Fibroblast of lung (primary cell): ENCODE measurements at regions not wholly inside any gene's neighbourhood (a gene's known extent, or its start where the extent isn't known, plus 50 kb on each side); places are given as distances from the start of the nearest gene placed in this dataset.
"Not testable (repeated sequence)": the region's sequence is repeated elsewhere in the genome, so short reads cannot be mapped to it uniquely, and the experiment has no call there.

Source experiments
- DNase-seq, 2 donors: peaks; one replicate each; pipeline versions ENCODE4 v3.0.0 to v3.0.0-alpha.2; 2010; ENCODE audit warnings: low read depth in 2 of 2
- H2AFZ ChIP-seq: 2 replicates; pipeline ENCODE4 v1.5.1; 2012; ENCODE audit warnings: low read length, control low read depth, inconsistent platforms
- H3K27ac ChIP-seq: 2 replicates; pipeline ENCODE4 v1.5.1; 2011; ENCODE audit warnings: low read length, control low read depth; ENCODE audit not compliant: insufficient read depth
- H3K27me3 ChIP-seq: 2 replicates; pipeline ENCODE4 v1.5.1; 2011; ENCODE audit warnings: mild to moderate bottlenecking, low read length; ENCODE audit not compliant: control insufficient read depth, insufficient read depth
- H3K36me3 ChIP-seq: 2 replicates; pipeline ENCODE4 v1.5.1; 2011; ENCODE audit warnings: low read length; ENCODE audit not compliant: control insufficient read depth, insufficient read depth
- H3K4me1 ChIP-seq: 2 replicates; pipeline ENCODE4 v1.5.1; 2011; ENCODE audit warnings: low read length; ENCODE audit not compliant: control insufficient read depth, insufficient read depth; ENCODE audit errors: extremely low read depth
- H3K4me2 ChIP-seq: 2 replicates; pipeline ENCODE4 v1.5.1; 2011; ENCODE audit warnings: low read length, control low read depth; ENCODE audit not compliant: insufficient read depth; ENCODE audit errors: extremely low read depth
- H3K4me3 ChIP-seq, 4 experiments: fragments of 200-600 bp in 1 of 4; sonication (generic) in 1 of 4; replicated peaks in 1 of 4; 2 replicates each; pipeline ENCODE4 v1.5.1; 2011 to 2016; ENCODE audit warnings: low read length in 4 of 4, low read depth in 3 of 4, mild to moderate bottlenecking in 3 of 4, control low read depth in 2 of 4, inconsistent platforms in 1 of 4, mixed read lengths in 1 of 4; ENCODE audit not compliant: insufficient read depth in 1 of 4; ENCODE audit errors: control extremely low read depth in 1 of 4
- H3K79me2 ChIP-seq: 2 replicates; pipeline ENCODE4 v1.5.1; 2012; ENCODE audit warnings: mild to moderate bottlenecking, low read length, inconsistent platforms; ENCODE audit not compliant: control insufficient read depth, insufficient read depth
- H3K9ac ChIP-seq: 2 replicates; pipeline ENCODE4 v1.5.1; 2011; ENCODE audit warnings: mild to moderate bottlenecking, low read length, control low read depth; ENCODE audit not compliant: insufficient read depth
- H3K9me3 ChIP-seq: 2 replicates; pipeline ENCODE4 v1.5.1; 2012; ENCODE audit warnings: low read depth, low read length; ENCODE audit not compliant: control insufficient read depth, insufficient read depth
- H4K20me1 ChIP-seq: 2 replicates; pipeline ENCODE4 v1.5.1; 2011; ENCODE audit warnings: low read length; ENCODE audit not compliant: control insufficient read depth, insufficient read depth; ENCODE audit errors: extremely low read depth
- EZH2 ChIP-seq: IDR thresholded peaks from 2 replicates; pipeline ENCODE4 v1.5.1; 2012; ENCODE audit warnings: low read length, control low read depth, mild to moderate bottlenecking; ENCODE audit errors: missing control alignments
- TF ChIP-seq, protein P1 (sequence below), 2 donors: IDR thresholded peaks in 1 of 2; conservative IDR thresholded peaks in 1 of 2; 1 replicate in 1 of 2; 2 replicates in 1 of 2; pipeline ENCODE4 v1.5.1; 2011 to 2012; ENCODE audit warnings: low read length in 2 of 2, control low read depth in 1 of 2, inconsistent platforms in 1 of 2, low read depth in 1 of 2, mild to moderate bottlenecking in 1 of 2

DNA sequence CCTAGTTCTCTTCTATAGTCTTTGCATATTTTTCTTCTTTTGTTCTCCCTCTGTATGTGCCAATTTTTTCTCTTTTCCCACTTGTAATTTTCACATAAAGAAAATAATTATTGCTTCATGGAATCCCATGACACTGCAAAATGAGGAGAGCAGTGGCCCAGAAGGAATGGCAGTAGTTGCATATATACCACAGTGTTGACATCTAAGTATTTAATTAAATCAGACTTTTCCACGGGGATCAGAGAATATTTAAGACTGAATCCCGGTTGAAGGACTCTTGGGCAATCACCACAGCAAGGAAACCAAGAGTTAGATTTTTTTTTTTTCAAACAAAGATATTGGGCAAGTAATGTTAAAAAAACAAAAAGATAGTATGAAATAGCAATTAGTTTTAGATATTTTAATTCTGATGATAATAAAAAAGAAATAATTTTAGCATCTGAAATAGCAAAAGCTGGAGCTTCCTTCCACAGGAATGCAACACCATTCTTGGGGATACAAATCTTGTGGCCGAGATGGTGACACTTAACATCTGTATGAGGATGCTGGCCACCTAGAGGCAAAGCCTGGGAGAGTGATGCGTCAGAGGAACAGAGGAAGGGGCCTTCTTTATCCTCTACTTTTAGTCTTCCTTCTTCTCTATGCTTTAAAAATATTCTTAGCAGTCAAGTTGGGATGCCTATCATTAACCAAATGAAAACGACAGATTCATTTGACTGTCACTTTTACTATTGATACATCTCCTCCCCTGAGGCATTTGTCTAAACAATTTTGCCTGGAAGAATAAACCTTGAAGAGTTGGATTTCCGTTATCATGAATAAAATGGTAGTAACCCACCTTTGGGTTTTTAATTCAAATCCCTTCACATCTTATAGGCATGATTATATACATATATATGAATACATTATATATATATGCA lies 356.2 kb downstream of the GJA1 start:
- H4K20me1 ChIP-seq, result no peaks in the 10 kb centered on the region
- H3K36me3 ChIP-seq, result no peaks in the 10 kb centered on the region
- no peak overlapping the region for H3K4me2 ChIP-seq
- peak in 1 of 2 donors; percentile 23 for DNase-seq
- H3K27ac ChIP-seq, result no peak overlapping the region
- H3K9ac ChIP-seq, result no peak overlapping the region
- no peak overlapping the region for H2AFZ ChIP-seq
- no peaks in the 10 kb centered on the region for H3K79me2 ChIP-seq
- H3K4me3 ChIP-seq, result no peak overlapping the region
- peaks cover 3% of the 10 kb centered on the region for H3K4me1 ChIP-seq
- no peaks in the 10 kb centered on the region for H3K27me3 ChIP-seq
- TF ChIP-seq, protein P1, sequence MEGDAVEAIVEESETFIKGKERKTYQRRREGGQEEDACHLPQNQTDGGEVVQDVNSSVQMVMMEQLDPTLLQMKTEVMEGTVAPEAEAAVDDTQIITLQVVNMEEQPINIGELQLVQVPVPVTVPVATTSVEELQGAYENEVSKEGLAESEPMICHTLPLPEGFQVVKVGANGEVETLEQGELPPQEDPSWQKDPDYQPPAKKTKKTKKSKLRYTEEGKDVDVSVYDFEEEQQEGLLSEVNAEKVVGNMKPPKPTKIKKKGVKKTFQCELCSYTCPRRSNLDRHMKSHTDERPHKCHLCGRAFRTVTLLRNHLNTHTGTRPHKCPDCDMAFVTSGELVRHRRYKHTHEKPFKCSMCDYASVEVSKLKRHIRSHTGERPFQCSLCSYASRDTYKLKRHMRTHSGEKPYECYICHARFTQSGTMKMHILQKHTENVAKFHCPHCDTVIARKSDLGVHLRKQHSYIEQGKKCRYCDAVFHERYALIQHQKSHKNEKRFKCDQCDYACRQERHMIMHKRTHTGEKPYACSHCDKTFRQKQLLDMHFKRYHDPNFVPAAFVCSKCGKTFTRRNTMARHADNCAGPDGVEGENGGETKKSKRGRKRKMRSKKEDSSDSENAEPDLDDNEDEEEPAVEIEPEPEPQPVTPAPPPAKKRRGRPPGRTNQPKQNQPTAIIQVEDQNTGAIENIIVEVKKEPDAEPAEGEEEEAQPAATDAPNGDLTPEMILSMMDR (conservative IDR thresholded peaks at IDR 0.05 in 1 of 2, IDR thresholded peaks at IDR 0.05 in 1 of 2; ENCODE audit: low read depth in 1 of 2, low read length in 2 of 2), result no peak
- no peak for TF ChIP-seq EZH2
- no peaks in the 10 kb centered on the region for H3K9me3 ChIP-seq

DNA sequence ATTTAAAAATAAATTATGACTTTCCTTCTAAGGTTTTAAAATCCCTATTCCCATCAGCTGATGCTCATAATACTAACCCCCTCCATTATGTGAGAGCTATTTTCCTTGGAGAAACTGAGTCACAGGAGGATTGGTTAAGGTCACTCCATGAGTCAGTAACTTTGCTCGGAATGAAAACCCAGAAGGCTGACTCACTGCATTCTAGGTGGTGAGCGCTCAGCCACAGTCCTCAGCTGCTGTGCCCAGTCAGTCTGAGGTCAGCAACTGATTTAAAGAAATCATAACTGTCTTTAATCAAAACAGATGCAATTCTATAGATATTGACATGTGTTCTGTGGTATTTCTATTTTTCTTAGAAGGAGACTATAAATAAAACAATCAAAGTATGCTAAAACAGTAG lies 359.2 kb downstream of the GJA1 start:
- H3K79me2 ChIP-seq, result no peaks in the 10 kb centered on the region
- peak overlapping the region; percentile 67 for H3K27ac ChIP-seq
- H3K4me2 ChIP-seq, result no peak overlapping the region
- H3K9me3 ChIP-seq, result no peaks in the 10 kb centered on the region
- H3K4me1 ChIP-seq, result peaks cover 3% of the 10 kb centered on the region
- H3K9ac ChIP-seq, result no peak overlapping the region
- no peak overlapping the region for H3K4me3 ChIP-seq
- no peak overlapping the region for H2AFZ ChIP-seq
- TF ChIP-seq EZH2, result no peak
- TF ChIP-seq, protein P1 (conservative IDR thresholded peaks at IDR 0.05 in 1 of 2, IDR thresholded peaks at IDR 0.05 in 1 of 2; ENCODE audit: low read depth in 1 of 2, low read length in 2 of 2), result no peak
- peak; percentile 85 to 98 for DNase-seq
- H3K27me3 ChIP-seq, result no peaks in the 10 kb centered on the region
- H3K36me3 ChIP-seq, result no peaks in the 10 kb centered on the region
- H4K20me1 ChIP-seq, result no peaks in the 10 kb centered on the region

- not testable (repeated sequence) for H2AFZ ChIP-seq, H3K79me2 ChIP-seq, H3K4me2 ChIP-seq, H3K36me3 ChIP-seq, H3K4me1 ChIP-seq, H3K4me3 ChIP-seq, H3K27me3 ChIP-seq, H3K9me3 ChIP-seq, H3K27ac ChIP-seq, DNase-seq, H3K9ac ChIP-seq, H4K20me1 ChIP-seq
Measured at GRCh38 chr6:121797598-121797997, 362.2 kb downstream of the GJA1 start.

GRCh38 chr6:121798126-121798525 lies 362.7 kb downstream of the GJA1 start:
- DNase-seq, result peak in 1 of 2 donors; percentile 68
- H3K79me2 ChIP-seq, H3K4me2 ChIP-seq, H3K9ac ChIP-seq, H3K27ac ChIP-seq, H3K9me3 ChIP-seq, H3K4me3 ChIP-seq, H4K20me1 ChIP-seq, H3K27me3 ChIP-seq, H3K4me1 ChIP-seq, H2AFZ ChIP-seq, H3K36me3 ChIP-seq: not testable (repeated sequence)
